ENCODE measurements at regions not wholly inside any gene's neighbourhood (a gene's known extent, or its start where the extent isn't known, plus 50 kb on each side); places are given as distances from the start of the nearest gene placed in this dataset.

GRCh38 chr13:105763851-105764250, 771.6 kb downstream of the EFNB2 start:
- Mint-ChIP-seq H3K9me3 (ENCODE audit: low read depth) (no peaks in the 10 kb centered on the region), H3K27me3 (ENCODE audit: low read depth) (no peaks in the 10 kb centered on the region), H3K36me3 (ENCODE audit: low read depth) (no peaks in the 10 kb centered on the region), H3K4me3 (ENCODE audit: unreplicated experiment) (no peak overlapping the region), H3K4me1 (ENCODE audit: low read depth) (peaks cover 9% of the 10 kb centered on the region), H3K27ac (ENCODE audit: unreplicated experiment) (no peak overlapping the region)
- DNase-seq (ENCODE audit: low spot score): no peak
- TF ChIP-seq, protein P1, sequence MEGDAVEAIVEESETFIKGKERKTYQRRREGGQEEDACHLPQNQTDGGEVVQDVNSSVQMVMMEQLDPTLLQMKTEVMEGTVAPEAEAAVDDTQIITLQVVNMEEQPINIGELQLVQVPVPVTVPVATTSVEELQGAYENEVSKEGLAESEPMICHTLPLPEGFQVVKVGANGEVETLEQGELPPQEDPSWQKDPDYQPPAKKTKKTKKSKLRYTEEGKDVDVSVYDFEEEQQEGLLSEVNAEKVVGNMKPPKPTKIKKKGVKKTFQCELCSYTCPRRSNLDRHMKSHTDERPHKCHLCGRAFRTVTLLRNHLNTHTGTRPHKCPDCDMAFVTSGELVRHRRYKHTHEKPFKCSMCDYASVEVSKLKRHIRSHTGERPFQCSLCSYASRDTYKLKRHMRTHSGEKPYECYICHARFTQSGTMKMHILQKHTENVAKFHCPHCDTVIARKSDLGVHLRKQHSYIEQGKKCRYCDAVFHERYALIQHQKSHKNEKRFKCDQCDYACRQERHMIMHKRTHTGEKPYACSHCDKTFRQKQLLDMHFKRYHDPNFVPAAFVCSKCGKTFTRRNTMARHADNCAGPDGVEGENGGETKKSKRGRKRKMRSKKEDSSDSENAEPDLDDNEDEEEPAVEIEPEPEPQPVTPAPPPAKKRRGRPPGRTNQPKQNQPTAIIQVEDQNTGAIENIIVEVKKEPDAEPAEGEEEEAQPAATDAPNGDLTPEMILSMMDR (IDR thresholded peaks at IDR 0.05): no peak

DNA sequence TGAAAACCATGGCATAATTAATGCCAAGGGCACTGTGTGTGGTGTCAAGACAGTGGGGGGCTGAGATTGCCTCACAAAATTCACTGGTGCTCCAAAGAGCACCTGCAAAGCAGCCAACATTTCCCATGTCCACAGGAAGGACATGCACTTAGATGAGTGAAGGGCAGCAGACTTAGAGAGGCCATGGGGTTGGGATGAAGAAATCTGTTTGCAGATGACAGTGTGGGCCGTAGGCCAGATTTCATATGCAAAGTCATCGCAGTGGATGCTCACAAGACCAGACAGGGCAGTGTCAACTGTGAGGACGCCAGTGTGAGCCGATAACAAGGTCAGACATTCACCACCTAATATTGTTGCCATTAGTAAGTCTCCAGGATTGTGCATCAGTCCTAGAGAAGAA, 773.4 kb downstream of the EFNB2 start:
- no peaks in the 10 kb centered on the region for H3K27me3 Mint-ChIP-seq (ENCODE audit: low read depth)

DNA sequence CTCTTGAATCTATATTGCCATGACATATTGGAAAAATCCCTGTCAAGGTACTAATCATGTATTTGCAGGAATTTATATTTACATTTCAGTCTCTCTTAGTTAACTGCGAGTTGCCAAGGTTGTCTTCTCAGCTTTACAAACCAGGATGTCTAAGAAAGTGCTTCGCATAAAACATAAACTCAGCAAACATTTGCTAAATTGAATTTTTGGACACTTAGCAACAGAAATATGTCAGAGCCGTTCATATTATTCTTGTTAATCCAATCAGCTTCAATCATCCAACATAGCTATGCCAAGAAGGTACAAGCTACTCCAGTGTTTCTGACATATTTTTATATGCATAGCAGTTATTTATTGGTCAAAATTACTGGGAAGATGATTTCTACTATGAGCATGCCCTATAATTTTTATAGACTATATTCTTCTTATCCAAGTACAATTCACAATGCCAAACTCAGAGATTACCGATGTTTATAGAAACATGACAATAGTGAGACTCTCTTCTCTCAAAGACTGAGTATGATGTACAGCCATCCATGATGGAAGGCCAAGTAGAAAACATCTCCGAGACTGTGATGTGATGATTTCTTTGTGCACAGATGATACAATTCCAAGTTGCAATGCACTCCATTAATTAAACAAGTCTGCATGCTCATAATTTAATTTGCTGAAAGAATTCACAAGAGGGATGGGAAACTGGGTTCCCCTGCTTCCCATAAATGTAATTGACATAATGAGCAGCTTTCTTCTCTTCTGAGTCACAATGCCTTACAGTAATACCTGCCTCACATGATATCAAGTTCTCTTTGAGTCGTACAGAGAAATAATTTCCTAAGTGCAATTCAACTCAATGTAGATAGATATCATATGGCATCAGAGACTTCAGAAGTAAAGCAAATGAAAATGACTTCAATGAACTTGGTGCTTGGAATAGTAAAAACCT, 776.3 kb downstream of the EFNB2 start:
- H3K9me3 Mint-ChIP-seq (ENCODE audit: low read depth): no peaks in the 10 kb centered on the region
- peaks cover 8% of the 10 kb centered on the region for H3K4me1 Mint-ChIP-seq (ENCODE audit: low read depth)
- DNase-seq (ENCODE audit: low spot score): no peak
- no peak overlapping the region for H3K4me3 Mint-ChIP-seq (ENCODE audit: unreplicated experiment)
- TF ChIP-seq, protein P1 (IDR thresholded peaks at IDR 0.05): no peak
- no peak overlapping the region for H3K27ac Mint-ChIP-seq (ENCODE audit: unreplicated experiment)
- H3K27me3 Mint-ChIP-seq (ENCODE audit: low read depth): no peaks in the 10 kb centered on the region
- H3K36me3 Mint-ChIP-seq (ENCODE audit: low read depth): no peaks in the 10 kb centered on the region

More for the DNA sequence above, 773.4 kb downstream of the EFNB2 start:
- TF ChIP-seq, protein P1 (IDR thresholded peaks at IDR 0.05): no peak
- Mint-ChIP-seq H3K9me3 (ENCODE audit: low read depth) (no peaks in the 10 kb centered on the region), H3K27ac (ENCODE audit: unreplicated experiment) (no peak overlapping the region), H3K4me1 (ENCODE audit: low read depth) (peaks cover 9% of the 10 kb centered on the region), H3K4me3 (ENCODE audit: unreplicated experiment) (no peak overlapping the region), H3K36me3 (ENCODE audit: low read depth) (no peaks in the 10 kb centered on the region)
- no peak for DNase-seq (ENCODE audit: low spot score)

- Mint-ChIP-seq H3K27me3 (ENCODE audit: low read depth) (no peaks in the 10 kb centered on the region), H3K27ac (ENCODE audit: unreplicated experiment) (no peak overlapping the region)
Observed at GRCh38 chr13:105740739-105741138, 794.7 kb downstream of the EFNB2 start.

GRCh38 chr13:105737688-105738087, 797.8 kb downstream of the EFNB2 start:
- H3K36me3 Mint-ChIP-seq (ENCODE audit: low read depth): no peaks in the 10 kb centered on the region
- H3K4me3 Mint-ChIP-seq (ENCODE audit: unreplicated experiment): no peak overlapping the region
- DNase-seq (ENCODE audit: low spot score): no peak
- TF ChIP-seq, protein P1 (IDR thresholded peaks at IDR 0.05): no peak
- H3K9me3 Mint-ChIP-seq (ENCODE audit: low read depth): peaks cover 5% of the 10 kb centered on the region
- H3K4me1 Mint-ChIP-seq (ENCODE audit: low read depth): peaks cover 9% of the 10 kb centered on the region
- H3K27ac Mint-ChIP-seq (ENCODE audit: unreplicated experiment): no peak overlapping the region
- H3K27me3 Mint-ChIP-seq (ENCODE audit: low read depth): no peaks in the 10 kb centered on the region

More at GRCh38 chr13:105740739-105741138, 794.7 kb downstream of the EFNB2 start:
- DNase-seq (ENCODE audit: low spot score): no peak
- Mint-ChIP-seq H3K36me3 (ENCODE audit: low read depth) (no peaks in the 10 kb centered on the region), H3K4me1 (ENCODE audit: low read depth) (peaks cover 6% of the 10 kb centered on the region), H3K9me3 (ENCODE audit: low read depth) (peaks cover 13% of the 10 kb centered on the region), H3K4me3 (ENCODE audit: unreplicated experiment) (no peak overlapping the region)
- TF ChIP-seq, protein P1 (IDR thresholded peaks at IDR 0.05): no peak

Data from chondrocyte (in vitro differentiated cells).